HepG2 (cell line): ENCODE measurements at regions not wholly inside any gene's neighbourhood (a gene's known extent, or its start where the extent isn't known, plus 50 kb on each side); places are given as distances from the start of the nearest gene placed in this dataset.

Source experiments
- ATAC-seq: fragments of 200-7000 bp; cut with Tn5 transposase; 3 replicates; pipeline ENCODE4 v1.9.1; 2020; ENCODE audit warnings: mild to moderate bottlenecking, moderate library complexity
- BruUV-seq: library from RNA; stranded (reverse); fragments of 400-500 nt; replicated peaks from 2 replicates; lab custom pipeline; 2021; lab: Mats Ljungman, UMichigan
- CTCF ChIA-PET: fragments of 300-600 bp; formaldehyde crosslinking; extraction: SDS; loops from one replicate; lab custom pipeline; 2021; ENCODE audit warnings: low total read pairs, inconsistent platforms, low intra/inter-chr PET ratio; lab: Yijun Ruan, JAX
- POLR2A ChIA-PET: fragments of 350-600 bp; sonication (Branson Sonifier 250); formaldehyde crosslinking; loops from one replicate; lab custom pipeline; 2020; ENCODE audit warnings: antibody characterized with exemption, inconsistent platforms; lab: Yijun Ruan, JAX
- DNase-seq: peaks from one replicate; pipeline ENCODE4 v3.0.0-alpha.2; 2015; ENCODE audit warnings: low spot score
- FAIRE-seq: peaks from 3 replicates; lab custom pipeline; 2011; peaks lifted over from hg19 to GRCh38; lab: Jason Lieb, UNC
- H2AFZ ChIP-seq: one replicate; pipeline ENCODE4 v1.6.1; 2011; ENCODE audit warnings: low read length, inconsistent platforms
- H3K27ac ChIP-seq: fragments of 300-600 bp; 3 replicates; pipeline ENCODE4 v1.8.0; 2011; ENCODE audit warnings: mixed run types, mild to moderate bottlenecking, mixed read lengths, low read length, inconsistent platforms; ENCODE audit not compliant: insufficient read depth; ENCODE audit errors: extremely low read length
- H3K27me3 ChIP-seq, 2 experiments: fragments of 200-600 bp in 1 of 2; 2 replicates in 1 of 2; 3 replicates in 1 of 2; pipeline versions ENCODE4 v1.6.0 to v1.8.0; 2011; ENCODE audit warnings: low read length in 2 of 2, mild to moderate bottlenecking in 2 of 2, moderate library complexity in 2 of 2, inconsistent platforms in 1 of 2; ENCODE audit not compliant: insufficient read depth in 2 of 2, control insufficient read depth in 1 of 2
- H3K36me3 ChIP-seq, 2 experiments: fragments of 200-600 bp in 1 of 2; replicated peaks in 1 of 2; 2 replicates in 1 of 2; 3 replicates in 1 of 2; pipeline versions ENCODE4 v1.5.1 to v1.8.0; 2011; ENCODE audit warnings: low read length in 2 of 2, inconsistent platforms in 1 of 2; ENCODE audit not compliant: insufficient read depth in 2 of 2, control insufficient read depth in 1 of 2
- H3K4me1 ChIP-seq: 2 replicates; pipeline ENCODE4 v1.5.1; 2012; ENCODE audit warnings: low read length, inconsistent platforms; ENCODE audit not compliant: insufficient read depth
- H3K4me2 ChIP-seq: 2 replicates; pipeline ENCODE4 v1.6.0; 2011; ENCODE audit warnings: low read depth, low read length, inconsistent platforms
- H3K4me3 ChIP-seq, 3 experiments: fragments of 200-600 bp in 1 of 3; sonication (generic), shearing (Covaris generic) in 1 of 3; replicated peaks in 1 of 3; 2 replicates each; pipeline ENCODE4 v1.5.1; 2011 to 2016; ENCODE audit warnings: low read length in 3 of 3, inconsistent platforms in 2 of 3, low read depth in 2 of 3, mild to moderate bottlenecking in 2 of 3, control low read depth in 1 of 3, mixed read lengths in 1 of 3; ENCODE audit not compliant: insufficient read depth in 1 of 3
- H3K79me2 ChIP-seq: one replicate; pipeline ENCODE4 v1.6.1; 2011; ENCODE audit warnings: low read length, inconsistent platforms; ENCODE audit not compliant: insufficient read depth
- H3K9ac ChIP-seq: 2 replicates; pipeline ENCODE4 v1.6.0; 2011; ENCODE audit warnings: mild to moderate bottlenecking, low read depth, low read length, inconsistent platforms; ENCODE audit not compliant: insufficient read depth
- H3K9me3 ChIP-seq: 2 replicates; pipeline ENCODE4 v1.5.1; 2012; ENCODE audit warnings: mild to moderate bottlenecking, low read length
- H4K20me1 ChIP-seq: 2 replicates; pipeline ENCODE4 v1.6.0; 2011; ENCODE audit warnings: inconsistent platforms, mild to moderate bottlenecking, low read length, moderate library complexity; ENCODE audit not compliant: insufficient read depth
- CTCF ChIP-seq: sonication (generic); formaldehyde crosslinking; IDR thresholded peaks from 2 replicates; pipeline ENCODE4 v1.5.0; 2020; ENCODE audit warnings: mild to moderate bottlenecking, missing genetic modification reagents, moderate library complexity
- HOXA7 ChIP-seq: sonication (generic); formaldehyde crosslinking; IDR thresholded peaks from 2 replicates; pipeline ENCODE4 v1.8.1; 2022; ENCODE audit warnings: mild to moderate bottlenecking, missing genetic modification reagents, moderate library complexity
- KLF6 ChIP-seq: IDR thresholded peaks from 2 replicates; pipeline ENCODE4 v1.8.0; 2016; ENCODE audit warnings: missing biosample characterization, missing genetic modification reagents
- NAIF1 ChIP-seq: sonication (generic); formaldehyde crosslinking; IDR thresholded peaks from 2 replicates; pipeline ENCODE4 v1.5.0; 2020; ENCODE audit warnings: mild to moderate bottlenecking, missing genetic modification reagents, borderline replicate concordance
- NCOR1 ChIP-seq: fragments of 200-600 bp; sonication (generic); IDR thresholded peaks from 2 replicates; pipeline ENCODE4 v1.7.0; 2017; ENCODE audit warnings: antibody characterized with exemption, low read length, borderline replicate concordance
- PHF5A ChIP-seq: IDR thresholded peaks from one replicate; pipeline ENCODE4 v1.6.1; 2018; ENCODE audit warnings: low read depth, missing genetic modification reagents; ENCODE audit not compliant: unreplicated experiment
- RBM39 ChIP-seq: fragments of 200-400 bp; formaldehyde crosslinking; IDR thresholded peaks from one replicate; pipeline ENCODE4 v1.6.1; 2018; ENCODE audit warnings: antibody characterized with exemption, mild to moderate bottlenecking, low read depth, low read length; ENCODE audit not compliant: poor library complexity, severe bottlenecking
- SAP130 ChIP-seq: IDR thresholded peaks from 2 replicates; pipeline ENCODE4 v1.6.1; 2016; ENCODE audit warnings: low read depth
- ZBTB14 ChIP-seq: sonication (generic); formaldehyde crosslinking; IDR thresholded peaks from 2 replicates; pipeline ENCODE4 v1.4.0; 2020; ENCODE audit warnings: missing genetic modification reagents
- ZMYM4 ChIP-seq: sonication (generic); formaldehyde crosslinking; IDR thresholded peaks from 2 replicates; pipeline ENCODE4 v1.8.1; 2023; ENCODE audit warnings: mild to moderate bottlenecking, missing genetic modification reagents
- WGBS: methylation state at CpG from one replicate; pipeline ENCODE4 v1.1.6; 2017; ENCODE audit warnings: low lambda C conversion rate; 5-methylcytosine and 5-hydroxymethylcytosine counted together
- in situ Hi-C: cut with HindIII; loops from 2 replicates; pipeline ENCODE4 v1.10.0; 2017; ENCODE audit warnings: low pct_unique_long_range_greater_than_20kb; ENCODE audit not compliant: extremely low pct_ligation_motif_present
- intact Hi-C: fragments of 100-400 bp; cut with micrococcal nuclease; formaldehyde crosslinking; loops from one replicate; pipeline ENCODE4 v1.10.0; 2022; ENCODE audit not compliant: unreplicated experiment

GRCh38 chrX:1002611-1003010 is 209.8 kb downstream of the CRLF2 start (continued):
- TF ChIP-seq NCOR1 (no peak), KLF6 (CRISPR knock-in tag) (no peak), ZBTB14 (CRISPR knock-in tag) (no peak), NAIF1 (CRISPR knock-in tag) (no peak), HOXA7 (CRISPR knock-in tag) (no peak), RBM39 (no peak), SAP130 (no peak)

GRCh38 chrX:997631-998137 is 214.8 kb downstream of the CRLF2 start:
- POLR2A ChIA-PET: no interaction called here
- TF ChIP-seq CTCF: 0 out of 2 replicates have a peak, but pooled peaks have one; percentile 10
- no peak for TF ChIP-seq ZMYM4 (CRISPR knock-in tag)
- TF ChIP-seq PHF5A (CRISPR knock-in tag): no peak
- TF ChIP-seq, all 625 proteins: peak for 1
- H3K9me3 ChIP-seq: no peaks in the 10 kb centered on the region
- ATAC-seq: no peak
- no peak overlapping the region for H3K4me2 ChIP-seq
- H2AFZ ChIP-seq: no peak overlapping the region
- H3K27me3 ChIP-seq: no peaks in the 10 kb centered on the region
- H3K9ac ChIP-seq: no peak overlapping the region
- intact Hi-C loops: no loop called here
- H3K36me3 ChIP-seq: no peaks in the 10 kb centered on the region
- in situ Hi-C loops: no loop called here
- FAIRE-seq: no peak
- BruUV-seq: no TSS peak
- no peaks in the 10 kb centered on the region for H3K79me2 ChIP-seq
- WGBS: 6% methylated on average over 7 of the region's 10 CpGs
- CTCF ChIA-PET: no interaction called here
- no peaks in the 10 kb centered on the region for H4K20me1 ChIP-seq
- no peak overlapping the region for H3K27ac ChIP-seq
- H3K4me1 ChIP-seq: no peaks in the 10 kb centered on the region
- no peak overlapping the region for H3K4me3 ChIP-seq
- no peak for DNase-seq
